Naive thymus-derived CD4-positive, alpha-beta T cell (primary cell): ENCODE measurements at regions not wholly inside any gene's neighbourhood (a gene's known extent, or its start where the extent isn't known, plus 50 kb on each side); places are given as distances from the start of the nearest gene placed in this dataset.
"Not testable (repeated sequence)": the region's sequence is repeated elsewhere in the genome, so short reads cannot be mapped to it uniquely, and the experiment has no call there.

Source experiments
- ATAC-seq: fragments of 150-1000 bp; cut with Tn5 transposase; 2 replicates; pipeline ENCODE4 v1.10.0; 2021; ENCODE audit warnings: mild to moderate bottlenecking, moderate library complexity
- CTCF ChIA-PET: fragments of 350-600 bp; sonication (Branson Sonifier 250); formaldehyde crosslinking; loops from one replicate; lab custom pipeline; 2021; ENCODE audit warnings: antibody characterized with exemption; lab: Charles Lee
- POLR2A ChIA-PET: fragments of 350-600 bp; sonication (Branson Sonifier 250); formaldehyde crosslinking; loops from one replicate; lab custom pipeline; 2021; ENCODE audit warnings: antibody characterized with exemption, inconsistent platforms; lab: Charles Lee
- DNase-seq, 9 donors: peaks; one replicate each; pipeline versions ENCODE4 v3.0.0 to v3.0.0-alpha.2; 2020 to 2022; ENCODE audit warnings: mixed read lengths in 1 of 9
- H3K27ac ChIP-seq: one replicate; pipeline ENCODE4 v1.7.0; 2013; ENCODE audit warnings: mild to moderate bottlenecking, low read depth, low read length, moderate library complexity
- H3K27me3 ChIP-seq, 2 donors: one replicate each; pipeline ENCODE4 v1.7.0; 2013; ENCODE audit warnings: low read length in 2 of 2, mild to moderate bottlenecking in 2 of 2, moderate library complexity in 2 of 2; ENCODE audit not compliant: control insufficient read depth in 2 of 2, insufficient read depth in 2 of 2
- H3K36me3 ChIP-seq, 3 experiments: 1 replicate in 2 of 3; 2 replicates in 1 of 3; pipeline ENCODE4 v1.7.0; 2013; ENCODE audit warnings: low read length in 3 of 3, mild to moderate bottlenecking in 3 of 3, moderate library complexity in 1 of 3; ENCODE audit not compliant: insufficient read depth in 3 of 3, control insufficient read depth in 2 of 3
- H3K4me1 ChIP-seq, 2 donors: one replicate each; pipeline ENCODE4 v1.7.0; 2013; ENCODE audit warnings: low read length in 2 of 2, mild to moderate bottlenecking in 2 of 2, moderate library complexity in 1 of 2; ENCODE audit not compliant: control insufficient read depth in 2 of 2, insufficient read depth in 2 of 2
- H3K4me3 ChIP-seq: 2 replicates; pipeline ENCODE4 v1.7.0; 2013; ENCODE audit warnings: mild to moderate bottlenecking, low read length
- H3K9me3 ChIP-seq, 3 experiments: 1 replicate in 2 of 3; 2 replicates in 1 of 3; pipeline ENCODE4 v1.7.0; 2013; ENCODE audit warnings: low read length in 3 of 3; ENCODE audit not compliant: control insufficient read depth in 2 of 3
- H3K27ac Mint-ChIP-seq, 9 donors: one replicate each; pipeline ENCODE4 v1.8.0; 2020 to 2022; ENCODE audit warnings: mixed read lengths in 9 of 9, mild to moderate bottlenecking in 8 of 9, moderate library complexity in 5 of 9, inconsistent platforms in 2 of 9
- H3K27me3 Mint-ChIP-seq, 5 donors: one replicate each; pipeline ENCODE4 v1.8.0; 2021 to 2022; ENCODE audit warnings: mixed read lengths in 5 of 5, mild to moderate bottlenecking in 1 of 5
- H3K36me3 Mint-ChIP-seq, 5 donors: one replicate each; pipeline ENCODE4 v1.8.0; 2020 to 2022; ENCODE audit warnings: mixed read lengths in 5 of 5, mild to moderate bottlenecking in 3 of 5, inconsistent platforms in 1 of 5
- H3K4me1 Mint-ChIP-seq, 7 donors: one replicate each; pipeline ENCODE4 v1.8.0; 2020 to 2022; ENCODE audit warnings: mixed read lengths in 7 of 7, mild to moderate bottlenecking in 3 of 7, inconsistent platforms in 1 of 7
- H3K4me3 Mint-ChIP-seq, 10 donors: one replicate each; pipeline ENCODE4 v1.8.0; 2020 to 2022; ENCODE audit warnings: mild to moderate bottlenecking in 10 of 10, mixed read lengths in 10 of 10, moderate library complexity in 6 of 10, inconsistent platforms in 2 of 10
- H3K9me3 Mint-ChIP-seq, 11 donors: one replicate each; pipeline ENCODE4 v1.8.0; 2020 to 2022; ENCODE audit warnings: mixed read lengths in 11 of 11, mild to moderate bottlenecking in 4 of 11, inconsistent platforms in 1 of 11, moderate library complexity in 1 of 11
- intact Hi-C, 2 donors: fragments of 100-400 bp; cut with micrococcal nuclease; formaldehyde crosslinking; loops; one replicate each; pipeline ENCODE4 v1.15.1; 2023

GRCh38 chr3:104080088-104080626, 1286.6 kb upstream of the ALCAM start:
- H3K4me3 Mint-ChIP-seq: no peak overlapping the region
- CTCF ChIA-PET: no interaction called here
- POLR2A ChIA-PET: no interaction called here

GRCh38 chr3:104088738-104089137, 1278.0 kb upstream of the ALCAM start:
- Histone ChIP-seq H3K9me3 (no peaks in the 10 kb centered on the region), H3K27ac (no peak overlapping the region), H3K4me3 (no peak overlapping the region), H3K27me3 (no peaks in the 10 kb centered on the region), H3K36me3 (no peaks in the 10 kb centered on the region), H3K4me1 (no peaks in the 10 kb centered on the region)
- ChIA-PET POLR2A (no interaction called here), CTCF (interaction anchor here (0.6 kb wide), 1 partner anchor 701 kb away, joined by 3 read pairs; no protein-coding TSS in a partner anchor)
- Mint-ChIP-seq H3K9me3 (peaks cover 0 to 35% (median 11%) of the 10 kb centered on the region in 11 donors), H3K27ac (no peak overlapping the region), H3K27me3 (no peaks in the 10 kb centered on the region), H3K4me3 (no peak overlapping the region), H3K4me1 (no peaks in the 10 kb centered on the region), H3K36me3 (no peaks in the 10 kb centered on the region)
- intact Hi-C loops: no loop called here
- DNase-seq (no peak), ATAC-seq (no peak)

More at GRCh38 chr3:104080088-104080626, 1286.6 kb upstream of the ALCAM start:
- ATAC-seq (no peak), DNase-seq (no peak)
- H3K9me3 ChIP-seq: no peaks in the 10 kb centered on the region
- H3K4me1 ChIP-seq: no peaks in the 10 kb centered on the region
- H3K27me3 ChIP-seq: no peaks in the 10 kb centered on the region
- Mint-ChIP-seq H3K27ac (no peak overlapping the region), H3K9me3 (peaks cover 0 to 11% (median 0%) of the 10 kb centered on the region in 11 donors), H3K36me3 (no peaks in the 10 kb centered on the region), H3K27me3 (no peaks in the 10 kb centered on the region), H3K4me1 (no peaks in the 10 kb centered on the region)
- H3K4me3 ChIP-seq: no peak overlapping the region
- H3K36me3 ChIP-seq: no peaks in the 10 kb centered on the region
- H3K27ac ChIP-seq: no peak overlapping the region
- intact Hi-C loops: no loop called here

GRCh38 chr3:104089987-104090386, 1276.7 kb upstream of the ALCAM start:
- H3K4me1 Mint-ChIP-seq, POLR2A ChIA-PET, H3K36me3 Mint-ChIP-seq, H3K27ac ChIP-seq, DNase-seq, H3K9me3 ChIP-seq, H3K27me3 Mint-ChIP-seq, H3K4me3 Mint-ChIP-seq, H3K27me3 ChIP-seq, ATAC-seq, CTCF ChIA-PET, H3K36me3 ChIP-seq, H3K4me3 ChIP-seq, H3K27ac Mint-ChIP-seq, H3K4me1 ChIP-seq, intact Hi-C loops: not testable (repeated sequence)
- peaks cover 0 to 32% (median 11%) of the 10 kb centered on the region in 11 donors for H3K9me3 Mint-ChIP-seq

GRCh38 chr3:104101736-104102135, 1265.0 kb upstream of the ALCAM start:
- Mint-ChIP-seq H3K4me3 (no peak overlapping the region), H3K27ac (no peak overlapping the region), H3K4me1 (no peaks in the 10 kb centered on the region), H3K36me3 (no peaks in the 10 kb centered on the region), H3K9me3 (peaks cover 0 to 17% (median 2%) of the 10 kb centered on the region in 11 donors), H3K27me3 (no peaks in the 10 kb centered on the region)
- ChIA-PET CTCF (no interaction called here), POLR2A (no interaction called here)
- intact Hi-C loops: loop anchor here in 1 of 2 donors (2.0 to 5.0 kb wide), 2 partner anchors 1267 to 1416 kb away; no protein-coding TSS in a partner anchor
- Histone ChIP-seq H3K4me3 (no peak overlapping the region), H3K4me1 (no peaks in the 10 kb centered on the region), H3K27ac (no peak overlapping the region), H3K27me3 (no peaks in the 10 kb centered on the region), H3K36me3 (no peaks in the 10 kb centered on the region), H3K9me3 (no peaks in the 10 kb centered on the region)
- DNase-seq (no peak), ATAC-seq (no peak)

GRCh38 chr3:104102386-104102785, 1264.3 kb upstream of the ALCAM start:
- Mint-ChIP-seq H3K4me3 (no peak overlapping the region), H3K27me3 (no peaks in the 10 kb centered on the region), H3K9me3 (peaks cover 0 to 17% (median 2%) of the 10 kb centered on the region in 11 donors), H3K27ac (no peak overlapping the region), H3K36me3 (no peaks in the 10 kb centered on the region), H3K4me1 (no peaks in the 10 kb centered on the region)
- Histone ChIP-seq H3K27ac (no peak overlapping the region), H3K4me3 (no peak overlapping the region), H3K9me3 (no peaks in the 10 kb centered on the region), H3K27me3 (no peaks in the 10 kb centered on the region), H3K36me3 (no peaks in the 10 kb centered on the region), H3K4me1 (no peaks in the 10 kb centered on the region)
- ATAC-seq (no peak), DNase-seq (no peak)
- CTCF ChIA-PET: interaction anchor here (0.6 kb wide), 1 partner anchor 23 kb away, joined by 3 read pairs; no protein-coding TSS in a partner anchor
- POLR2A ChIA-PET: no interaction called here
- intact Hi-C loops: loop anchor here in 1 of 2 donors (2.0 to 5.0 kb wide), 2 partner anchors 1266 to 1415 kb away; no protein-coding TSS in a partner anchor

GRCh38 chr3:104106276-104106675, 1260.4 kb upstream of the ALCAM start:
- H3K27me3 ChIP-seq: no peaks in the 10 kb centered on the region
- no peaks in the 10 kb centered on the region for H3K36me3 ChIP-seq
- H3K4me3 ChIP-seq: no peak overlapping the region
- ChIA-PET CTCF (no interaction called here), POLR2A (no interaction called here)
- no peak overlapping the region for H3K4me3 Mint-ChIP-seq
- no peaks in the 10 kb centered on the region for H3K9me3 ChIP-seq
- H3K4me1 ChIP-seq: no peaks in the 10 kb centered on the region
- ATAC-seq: no peak
- H3K4me1 Mint-ChIP-seq: no peaks in the 10 kb centered on the region
- H3K27me3 Mint-ChIP-seq: no peaks in the 10 kb centered on the region
- DNase-seq: no peak
- no peak overlapping the region for H3K27ac Mint-ChIP-seq
- no peaks in the 10 kb centered on the region for H3K36me3 Mint-ChIP-seq
- peaks cover 0 to 13% (median 0%) of the 10 kb centered on the region in 11 donors for H3K9me3 Mint-ChIP-seq
- intact Hi-C loops: no loop called here
- no peak overlapping the region for H3K27ac ChIP-seq

GRCh38 chr3:104108522-104108921, 1258.2 kb upstream of the ALCAM start:
- Mint-ChIP-seq H3K4me3 (no peak overlapping the region), H3K9me3 (peaks cover 0 to 8% (median 0%) of the 10 kb centered on the region in 11 donors), H3K4me1 (no peaks in the 10 kb centered on the region), H3K27me3 (no peaks in the 10 kb centered on the region), H3K27ac (no peak overlapping the region), H3K36me3 (peaks cover 0 to 4% (median 0%) of the 10 kb centered on the region in 5 donors)
- intact Hi-C loops: no loop called here
- H3K4me3 ChIP-seq: no peak overlapping the region
- ATAC-seq: no peak
- no peak overlapping the region for H3K27ac ChIP-seq
- DNase-seq: no peak
- H3K36me3 ChIP-seq: no peaks in the 10 kb centered on the region
- ChIA-PET POLR2A (no interaction called here), CTCF (interaction anchor here (0.6 kb wide), 1 partner anchor 1941 kb away, joined by 4 read pairs; no protein-coding TSS in a partner anchor)
- no peaks in the 10 kb centered on the region for H3K4me1 ChIP-seq
- no peaks in the 10 kb centered on the region for H3K9me3 ChIP-seq
- H3K27me3 ChIP-seq: no peaks in the 10 kb centered on the region
